Adrenal gland (tissue), 9 donors: ENCODE measurements at regions not wholly inside any gene's neighbourhood (a gene's known extent, or its start where the extent isn't known, plus 50 kb on each side); places are given as distances from the start of the nearest gene placed in this dataset.

Experiments
- DNase-seq, 7 donors: peaks; one replicate each; pipeline ENCODE4 v3.0.0-alpha.2; 2019 to 2020
- H3K27ac ChIP-seq, 5 donors: fragments of 200-600 bp; sonication (generic) in 4 of 5; 1 replicate in 3 of 5; 2 replicates in 2 of 5; pipeline versions ENCODE4 v1.5.1 to v1.8.0; 2016 to 2020; ENCODE audit warnings: mild to moderate bottlenecking in 1 of 5
- H3K27me3 ChIP-seq: fragments of 200-600 bp; 2 replicates; pipeline ENCODE4 v1.8.0; 2021
- H3K36me3 ChIP-seq, 2 donors: fragments of 200-600 bp; replicated peaks in 1 of 2; 1 replicate in 1 of 2; 2 replicates in 1 of 2; pipeline versions ENCODE4 v1.5.1 to v1.8.0; 2018 to 2022
- H3K4me1 ChIP-seq, 2 donors: fragments of 200-600 bp; replicated peaks in 1 of 2; 1 replicate in 1 of 2; 2 replicates in 1 of 2; pipeline versions ENCODE4 v1.5.1 to v1.8.0; 2018 to 2021
- H3K4me3 ChIP-seq, 4 donors: fragments of 200-600 bp; sonication (generic) in 3 of 4; one replicate each; pipeline ENCODE4 v1.5.1; 2016 to 2018
- H3K9me3 ChIP-seq, 3 donors: fragments of 200-600 bp; sonication (generic) in 1 of 3; replicated peaks in 1 of 3; 1 replicate in 2 of 3; 2 replicates in 1 of 3; pipeline versions ENCODE4 v1.5.1 to v1.8.0; 2016 to 2021
- CTCF ChIP-seq, 6 experiments: fragments of 450-650 bp in 4 of 6; fragments of 200-600 bp in 2 of 6; sonication (generic) in 1 of 6; IDR thresholded peaks; 1 replicate in 5 of 6; 2 replicates in 1 of 6; pipeline versions ENCODE4 v1.5.1 to v1.8.0; 2016 to 2021; ENCODE audit warnings: antibody characterized with exemption in 6 of 6, mild to moderate bottlenecking in 2 of 6, moderate library complexity in 1 of 6
- POLR2A ChIP-seq, 2 donors: fragments of 450-650 bp; IDR thresholded peaks; one replicate each; pipeline ENCODE4 v1.6.1; 2017; ENCODE audit warnings: antibody characterized with exemption in 2 of 2, mild to moderate bottlenecking in 2 of 2, moderate library complexity in 1 of 2
- WGBS, 4 donors: extraction: QIAGEN DNeasy Blood & Tissue Kit in 2 of 4; methylation state at CpG; one replicate each; pipeline versions ENCODE4 v1.1.5 to v1.1.7; 2013 to 2017; 5-methylcytosine and 5-hydroxymethylcytosine counted together
- intact Hi-C, 2 donors: fragments of 100-400 bp; cut with DNase I; formaldehyde crosslinking; loops; one replicate each; pipeline versions ENCODE4 v1.14.1 to v1.15.0; 2022 to 2023
- donor health status: healthy with polysubstance abuse.
- donor health status: Bipolar disorder and iron deficiency.
- donor health status: DM: yes; HTN: yes; CAD: no.
- donor health status: DM: no; HTN: no; CAD: no.
- donor health status: DM: no; HTN: no; CAD: no.

GRCh38 chr3:88000853-88001252 lies 58.0 kb downstream of the CGGBP1 start:
- 47 to 68% (median 55%) methylated on average over 13 of the region's 13 CpGs for WGBS, 4 donors
- Histone ChIP-seq H3K4me3 (no peak overlapping the region), H3K9me3 (no peaks in the 10 kb centered on the region), H3K27ac (no peak overlapping the region), H3K27me3 (no peaks in the 10 kb centered on the region), H3K4me1 (peaks cover 0 to 14% of the 10 kb centered on the region in 2 donors), H3K36me3 (no peaks in the 10 kb centered on the region)
- DNase-seq: no peak
- intact Hi-C loops: loop anchor here in 1 of 2 donors (5.0 kb wide), 1 partner anchor 649 kb away; no protein-coding TSS in a partner anchor
- TF ChIP-seq CTCF (IDR thresholded peaks at IDR 0.05) (no peak), POLR2A (IDR thresholded peaks at IDR 0.05) (no peak)

- H3K9me3 ChIP-seq: no peaks in the 10 kb centered on the region
- intact Hi-C loops: no loop called here
- no peak for DNase-seq
- TF ChIP-seq POLR2A (IDR thresholded peaks at IDR 0.05) (no peak), CTCF (IDR thresholded peaks at IDR 0.05) (no peak)
- H3K4me3 ChIP-seq: no peak overlapping the region
- no peaks in the 10 kb centered on the region for H3K27me3 ChIP-seq
- no peaks in the 10 kb centered on the region for H3K36me3 ChIP-seq
- no peak overlapping the region for H3K27ac ChIP-seq
- H3K4me1 ChIP-seq: peaks cover 0 to 14% of the 10 kb centered on the region in 2 donors
Observed at GRCh38 chr3:87997966-87998365, 60.8 kb downstream of the CGGBP1 start.

GRCh38 chr3:87997298-87997697 lies 61.5 kb downstream of the CGGBP1 start:
- H3K27ac ChIP-seq: no peak overlapping the region
- TF ChIP-seq CTCF (IDR thresholded peaks at IDR 0.05) (no peak), POLR2A (IDR thresholded peaks at IDR 0.05) (no peak)
- 42 to 73% (median 49%) methylated on average over 4 of the region's 4 CpGs for WGBS, 4 donors
- peaks cover 0 to 14% of the 10 kb centered on the region in 2 donors for H3K4me1 ChIP-seq
- DNase-seq: peak in 4 of 7 donors; percentile 22 to 31 (median 28)
- peak overlapping the region in 1 of 4 donors; percentile 1 for H3K4me3 ChIP-seq
- H3K9me3 ChIP-seq: no peaks in the 10 kb centered on the region
- intact Hi-C loops: no loop called here
- H3K27me3 ChIP-seq: no peaks in the 10 kb centered on the region
- no peaks in the 10 kb centered on the region for H3K36me3 ChIP-seq

GRCh38 chr3:87996882-87997281 lies 61.9 kb downstream of the CGGBP1 start:
- WGBS, 4 donors: 14 to 24% (median 20%) methylated on average over 2 of the region's 2 CpGs
- DNase-seq: no peak
- H3K36me3 ChIP-seq: no peaks in the 10 kb centered on the region
- H3K27me3 ChIP-seq: no peaks in the 10 kb centered on the region
- intact Hi-C loops: no loop called here
- TF ChIP-seq POLR2A (IDR thresholded peaks at IDR 0.05) (no peak), CTCF (IDR thresholded peaks at IDR 0.05) (no peak)
- H3K9me3 ChIP-seq: no peaks in the 10 kb centered on the region
- H3K4me1 ChIP-seq: peaks cover 0 to 14% of the 10 kb centered on the region in 2 donors
- no peak overlapping the region for H3K27ac ChIP-seq
- H3K4me3 ChIP-seq: peak overlapping the region in 1 of 4 donors; percentile 1
